ENCODE measurements at regions not wholly inside any gene's neighbourhood (a gene's known extent, or its start where the extent isn't known, plus 50 kb on each side); places are given as distances from the start of the nearest gene placed in this dataset.

DNA sequence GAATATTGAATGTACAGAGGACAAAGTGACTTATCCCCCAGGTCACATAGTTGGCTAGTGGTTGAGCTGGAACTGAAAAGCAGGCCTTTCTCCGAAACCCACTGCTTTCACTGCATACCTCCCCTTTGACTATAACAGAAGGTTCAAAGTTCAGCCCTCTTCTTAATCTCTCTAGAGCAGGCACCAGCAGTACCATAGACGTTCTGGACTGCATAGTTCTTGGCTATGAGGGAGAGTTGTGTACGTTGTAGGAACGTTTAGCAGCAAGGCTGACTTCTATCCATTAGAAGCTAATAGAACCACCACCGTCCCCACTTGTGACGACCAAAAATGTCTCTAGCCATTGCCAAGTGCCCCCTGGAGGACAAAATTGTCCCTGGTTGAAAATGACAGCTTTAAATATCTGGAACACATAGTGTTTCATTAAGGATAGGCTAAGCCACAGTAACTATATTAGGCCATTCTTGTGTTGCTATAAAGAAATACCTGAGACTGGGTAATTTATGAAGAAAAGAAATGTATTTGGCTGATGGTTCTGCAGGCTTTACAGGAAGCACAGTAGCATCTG is 123.8 kb upstream of the MTHFD1L start:
- intact Hi-C loops (cut with DNase I, micrococcal nuclease): loop anchor here (1.0 to 2.0 kb wide), 2 partner anchors 323 kb away; no protein-coding TSS in a partner anchor
- TF ChIP-seq, protein P1, sequence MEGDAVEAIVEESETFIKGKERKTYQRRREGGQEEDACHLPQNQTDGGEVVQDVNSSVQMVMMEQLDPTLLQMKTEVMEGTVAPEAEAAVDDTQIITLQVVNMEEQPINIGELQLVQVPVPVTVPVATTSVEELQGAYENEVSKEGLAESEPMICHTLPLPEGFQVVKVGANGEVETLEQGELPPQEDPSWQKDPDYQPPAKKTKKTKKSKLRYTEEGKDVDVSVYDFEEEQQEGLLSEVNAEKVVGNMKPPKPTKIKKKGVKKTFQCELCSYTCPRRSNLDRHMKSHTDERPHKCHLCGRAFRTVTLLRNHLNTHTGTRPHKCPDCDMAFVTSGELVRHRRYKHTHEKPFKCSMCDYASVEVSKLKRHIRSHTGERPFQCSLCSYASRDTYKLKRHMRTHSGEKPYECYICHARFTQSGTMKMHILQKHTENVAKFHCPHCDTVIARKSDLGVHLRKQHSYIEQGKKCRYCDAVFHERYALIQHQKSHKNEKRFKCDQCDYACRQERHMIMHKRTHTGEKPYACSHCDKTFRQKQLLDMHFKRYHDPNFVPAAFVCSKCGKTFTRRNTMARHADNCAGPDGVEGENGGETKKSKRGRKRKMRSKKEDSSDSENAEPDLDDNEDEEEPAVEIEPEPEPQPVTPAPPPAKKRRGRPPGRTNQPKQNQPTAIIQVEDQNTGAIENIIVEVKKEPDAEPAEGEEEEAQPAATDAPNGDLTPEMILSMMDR (IDR thresholded peaks at IDR 0.05): no peak
- DNase-seq: peak in 3 of 14 experiments; percentile 16 to 35 (median 24)
- Mint-ChIP-seq H3K36me3 (ENCODE audit: low read depth) (no peaks in the 10 kb centered on the region), H3K4me3 (no peak overlapping the region), H3K4me1 (ENCODE audit: low read depth) (no peaks in the 10 kb centered on the region), H3K9me3 (no peaks in the 10 kb centered on the region), H3K27ac (no peak overlapping the region), H3K27me3 (no peaks in the 10 kb centered on the region)
- H3K36me3 ChIP-seq (ENCODE audit: insufficient read depth, low read length): no peaks in the 10 kb centered on the region
- CTCF ChIA-PET: interaction anchor here (0.6 kb wide), 1 partner anchor 273 kb away, joined by 3 read pairs; no protein-coding TSS in a partner anchor
- H3K9me3 ChIP-seq (ENCODE audit: control insufficient read depth in 1 of 2, insufficient read depth in 1 of 2, low read length in 2 of 2): no peaks in the 10 kb centered on the region
- no peak overlapping the region for H3K4me3 ChIP-seq (ENCODE audit: low read length)
- POLR2A ChIA-PET: no interaction called here
- H3K27me3 ChIP-seq (ENCODE audit: control insufficient read depth in 1 of 2, insufficient read depth in 2 of 2, low read length in 2 of 2): no peaks in the 10 kb centered on the region
- ATAC-seq (ENCODE audit: poor library complexity): no peak
- H3K27ac ChIP-seq (ENCODE audit: low read depth in 1 of 2, low read length in 2 of 2): no peak overlapping the region
- no peaks in the 10 kb centered on the region for H3K4me1 ChIP-seq (ENCODE audit: insufficient read depth, low read length)

DNA sequence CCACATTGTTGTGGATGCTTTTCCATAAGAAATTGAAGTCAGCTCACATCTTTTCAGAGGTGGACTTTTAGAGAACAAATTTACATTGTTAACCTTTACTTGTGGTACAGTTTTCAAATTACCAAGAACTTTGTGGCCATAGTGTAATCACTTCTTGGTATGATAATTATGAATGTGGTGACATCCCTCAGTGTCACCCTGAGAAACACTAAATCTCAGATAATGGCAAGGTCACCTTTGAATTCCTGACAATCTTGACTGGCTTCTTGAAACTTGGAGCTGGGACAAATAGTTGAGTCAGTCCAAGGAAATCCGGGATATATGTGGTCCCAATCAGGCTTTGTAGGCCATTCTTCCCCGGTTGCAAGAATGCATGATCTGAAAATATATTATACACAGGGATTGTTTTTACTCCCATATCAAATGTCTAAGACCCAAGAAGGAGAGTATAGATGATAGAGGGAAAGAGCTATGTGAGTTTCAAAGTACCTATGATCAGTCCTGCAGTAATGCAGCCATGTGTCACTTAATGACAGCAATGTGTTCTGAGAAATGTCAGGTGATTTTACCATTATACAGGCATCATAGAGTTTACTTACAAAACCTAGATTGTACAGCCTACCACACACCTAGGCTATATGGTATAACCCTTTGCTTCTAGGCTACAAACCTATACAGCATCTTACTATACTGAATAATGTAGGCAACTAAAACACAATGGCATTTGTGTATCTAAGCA is 120.8 kb upstream of the MTHFD1L start:
- POLR2A ChIA-PET: no interaction called here
- H3K27ac Mint-ChIP-seq: no peak overlapping the region
- H3K4me1 Mint-ChIP-seq (ENCODE audit: low read depth): no peaks in the 10 kb centered on the region
- H3K4me3 Mint-ChIP-seq: no peak overlapping the region
- Histone ChIP-seq H3K36me3 (ENCODE audit: insufficient read depth, low read length) (no peaks in the 10 kb centered on the region), H3K4me3 (ENCODE audit: low read length) (no peak overlapping the region), H3K4me1 (ENCODE audit: insufficient read depth, low read length) (no peaks in the 10 kb centered on the region), H3K9me3 (ENCODE audit: control insufficient read depth in 1 of 2, insufficient read depth in 1 of 2, low read length in 2 of 2) (no peaks in the 10 kb centered on the region), H3K27ac (ENCODE audit: low read depth in 1 of 2, low read length in 2 of 2) (no peak overlapping the region), H3K27me3 (ENCODE audit: control insufficient read depth in 1 of 2, insufficient read depth in 2 of 2, low read length in 2 of 2) (no peaks in the 10 kb centered on the region)
- H3K9me3 Mint-ChIP-seq: no peaks in the 10 kb centered on the region
- TF ChIP-seq, protein P1 (IDR thresholded peaks at IDR 0.05): no peak
- DNase-seq: no peak
- CTCF ChIA-PET: no interaction called here
- intact Hi-C loops (cut with DNase I, micrococcal nuclease): no loop called here
- H3K36me3 Mint-ChIP-seq (ENCODE audit: low read depth): no peaks in the 10 kb centered on the region
- no peaks in the 10 kb centered on the region for H3K27me3 Mint-ChIP-seq
- no peak for ATAC-seq (ENCODE audit: poor library complexity)

DNA sequence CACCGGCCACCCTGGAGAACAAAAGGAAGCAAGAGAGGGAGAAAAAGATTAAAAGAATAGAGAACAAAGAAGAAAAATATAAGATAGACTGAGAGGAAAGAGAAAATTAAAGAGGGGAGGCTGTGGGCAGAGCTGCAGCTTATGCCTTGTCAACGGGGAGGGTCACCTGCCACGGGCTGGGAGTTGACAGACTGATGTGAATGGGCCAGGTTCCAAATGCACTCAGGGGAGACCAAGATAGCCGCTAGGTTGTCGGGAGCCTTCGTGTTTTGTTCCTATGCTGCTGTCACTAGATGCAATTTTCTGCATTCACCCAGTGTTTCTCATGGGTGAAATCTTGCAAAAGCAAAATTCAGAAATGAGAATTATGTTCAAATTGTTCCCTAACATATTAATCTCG is 119.6 kb upstream of the MTHFD1L start:
- H3K27me3 ChIP-seq (ENCODE audit: control insufficient read depth in 1 of 2, insufficient read depth in 2 of 2, low read length in 2 of 2): no peaks in the 10 kb centered on the region
- no peaks in the 10 kb centered on the region for H3K9me3 ChIP-seq (ENCODE audit: control insufficient read depth in 1 of 2, insufficient read depth in 1 of 2, low read length in 2 of 2)
- no peaks in the 10 kb centered on the region for H3K36me3 ChIP-seq (ENCODE audit: insufficient read depth, low read length)
- intact Hi-C loops (cut with DNase I, micrococcal nuclease): no loop called here
- no peak overlapping the region for H3K27ac ChIP-seq (ENCODE audit: low read depth in 1 of 2, low read length in 2 of 2)
- Mint-ChIP-seq H3K36me3 (ENCODE audit: low read depth) (no peaks in the 10 kb centered on the region), H3K4me1 (ENCODE audit: low read depth) (no peaks in the 10 kb centered on the region), H3K27me3 (no peaks in the 10 kb centered on the region), H3K9me3 (no peaks in the 10 kb centered on the region), H3K4me3 (no peak overlapping the region), H3K27ac (no peak overlapping the region)
- no peak for DNase-seq
- H3K4me1 ChIP-seq (ENCODE audit: insufficient read depth, low read length): no peaks in the 10 kb centered on the region
- POLR2A ChIA-PET: no interaction called here
- no peak overlapping the region for H3K4me3 ChIP-seq (ENCODE audit: low read length)
- CTCF ChIA-PET: interaction anchor here (0.6 kb wide), 1 partner anchor 42 kb away, joined by 3 read pairs; no protein-coding TSS in a partner anchor
- ATAC-seq (ENCODE audit: poor library complexity): no peak
- TF ChIP-seq, protein P1 (IDR thresholded peaks at IDR 0.05): no peak
